Stimulated activated CD8-positive, alpha-beta memory T cell treated with anti-CD3 and anti-CD28 coated beads, Interleukin-2, amount 100 ng/mL, for 48 hours (primary cell): ENCODE measurements at regions not wholly inside any gene's neighbourhood (a gene's known extent, or its start where the extent isn't known, plus 50 kb on each side); places are given as distances from the start of the nearest gene placed in this dataset.

Experiments used
- DNase-seq, 2 donors: peaks; one replicate each; pipeline ENCODE4 v3.0.0-alpha.2; 2020; ENCODE audit warnings: low read depth in 2 of 2

- no peak for DNase-seq
Measured at GRCh38 chr15:89399238-89400115, 64.9 kb upstream of the POLG start.

DNA sequence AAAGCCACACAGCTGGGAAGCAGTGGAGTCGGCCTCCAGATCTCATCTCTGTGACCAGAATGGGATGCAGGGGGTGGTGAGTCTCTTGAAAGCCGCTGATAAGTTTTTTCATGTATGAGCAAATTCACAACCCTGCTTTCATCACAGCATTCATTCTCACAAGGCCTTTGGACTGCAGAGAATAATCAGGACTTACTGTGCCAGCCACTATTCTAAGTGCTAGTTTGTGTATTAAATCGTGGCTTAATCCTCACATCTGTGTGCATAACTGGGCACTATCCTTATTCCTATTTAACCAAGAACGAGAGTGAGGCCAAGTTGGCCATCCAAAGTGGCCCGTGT, 64.2 kb upstream of the POLG start:
- DNase-seq, result no peak

DNA sequence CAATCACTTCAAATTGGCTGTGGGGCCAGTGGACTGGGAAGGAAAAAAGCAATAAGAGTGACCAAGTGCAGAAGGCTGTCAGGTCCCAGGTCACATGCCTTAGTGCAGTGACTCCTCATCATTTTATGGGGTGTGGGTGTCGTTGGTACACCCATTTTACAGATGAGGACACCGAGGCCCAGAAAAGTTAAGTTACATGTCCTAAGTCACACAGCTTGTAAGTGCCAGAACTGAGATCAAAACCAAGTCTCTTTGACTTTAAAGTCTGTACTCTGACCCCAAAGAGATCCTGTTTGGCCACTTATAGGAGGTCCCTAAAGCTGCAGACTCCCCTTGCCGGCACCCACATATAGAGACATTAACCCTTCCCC, 63.0 kb upstream of the POLG start:
- no peak for DNase-seq

DNA sequence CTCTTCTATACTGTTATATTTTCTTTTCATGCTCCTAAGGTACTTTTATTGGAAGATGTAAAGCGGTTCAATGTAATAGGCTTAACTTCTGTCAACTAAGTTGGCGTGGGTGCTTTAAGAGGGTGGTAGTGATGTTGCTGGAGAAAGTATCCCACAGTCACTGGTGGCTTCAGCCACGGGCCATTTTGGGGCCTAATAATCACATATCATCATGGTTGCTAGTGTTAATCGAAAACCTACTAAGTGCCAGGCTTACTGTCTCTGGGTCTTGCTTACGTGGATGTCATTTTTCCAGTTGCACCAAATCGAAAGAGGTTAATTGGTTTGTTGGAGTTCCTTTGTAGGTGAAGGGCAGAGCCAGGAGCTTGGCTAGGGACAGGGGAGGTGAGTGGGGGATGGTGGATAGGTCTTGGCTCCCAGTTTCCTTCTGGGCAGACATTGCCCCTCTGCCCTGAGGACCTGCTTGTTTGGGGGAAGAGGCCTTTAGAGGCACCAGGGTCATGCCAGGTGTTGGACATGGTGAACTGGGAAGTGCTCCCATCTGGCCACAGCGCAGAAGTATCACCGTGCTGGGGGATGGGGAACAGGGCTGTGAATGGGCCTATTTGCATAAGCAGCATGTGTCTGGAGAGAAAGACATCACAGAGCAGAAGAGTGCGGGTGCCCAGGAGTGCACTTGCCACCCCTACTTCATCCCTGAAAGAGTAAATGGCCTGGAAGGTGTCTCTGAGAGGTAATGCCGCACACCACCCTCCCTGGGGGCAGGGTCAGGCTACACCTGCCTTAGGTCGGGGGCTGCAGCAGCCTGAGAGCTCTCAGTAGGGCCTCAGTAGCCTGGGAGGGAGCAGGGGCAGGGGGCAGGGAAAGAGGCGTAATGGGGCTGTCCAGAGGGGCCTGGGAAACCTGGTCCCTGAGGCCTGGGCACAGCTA, 62.4 kb upstream of the POLG start:
- no peak for DNase-seq

- DNase-seq, result no peak
Measured at GRCh38 chr15:89395996-89396395, 61.4 kb upstream of the POLG start.

DNA sequence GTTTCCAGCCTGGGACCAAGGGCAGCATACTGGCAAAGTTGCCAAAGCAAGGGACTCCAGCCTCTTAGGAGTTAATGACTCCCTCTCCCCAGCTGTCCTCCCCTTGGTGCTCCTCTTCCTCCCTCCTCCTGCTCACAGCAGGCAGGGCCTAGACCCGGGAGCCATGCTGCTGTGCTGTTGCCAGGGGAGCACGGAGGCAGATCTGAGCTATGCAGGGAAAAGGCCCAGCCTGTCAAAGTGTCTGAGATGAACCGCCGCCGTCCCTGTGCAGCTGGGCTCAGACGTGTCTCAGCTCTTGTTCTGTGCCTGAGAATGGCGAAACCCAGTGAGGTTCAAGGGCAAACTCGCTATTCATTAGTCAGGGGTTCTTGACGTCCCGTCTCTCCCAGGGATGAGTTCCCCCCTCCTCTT, 60.8 kb upstream of the POLG start:
- no peak for DNase-seq

- no peak for DNase-seq
Measured at GRCh38 chr15:89395031-89395430, 60.4 kb upstream of the POLG start.

- DNase-seq, result no peak
Measured at GRCh38 chr15:89393056-89393455, 58.4 kb upstream of the POLG start.

- no peak for DNase-seq
Measured at GRCh38 chr15:89391685-89392257, 57.1 kb upstream of the POLG start.

- DNase-seq, result no peak
Measured at GRCh38 chr15:89389841-89390603, 55.4 kb upstream of the POLG start.

GRCh38 chr15:89387140-89387903, 52.7 kb upstream of the POLG start:
- no peak for DNase-seq

DNA sequence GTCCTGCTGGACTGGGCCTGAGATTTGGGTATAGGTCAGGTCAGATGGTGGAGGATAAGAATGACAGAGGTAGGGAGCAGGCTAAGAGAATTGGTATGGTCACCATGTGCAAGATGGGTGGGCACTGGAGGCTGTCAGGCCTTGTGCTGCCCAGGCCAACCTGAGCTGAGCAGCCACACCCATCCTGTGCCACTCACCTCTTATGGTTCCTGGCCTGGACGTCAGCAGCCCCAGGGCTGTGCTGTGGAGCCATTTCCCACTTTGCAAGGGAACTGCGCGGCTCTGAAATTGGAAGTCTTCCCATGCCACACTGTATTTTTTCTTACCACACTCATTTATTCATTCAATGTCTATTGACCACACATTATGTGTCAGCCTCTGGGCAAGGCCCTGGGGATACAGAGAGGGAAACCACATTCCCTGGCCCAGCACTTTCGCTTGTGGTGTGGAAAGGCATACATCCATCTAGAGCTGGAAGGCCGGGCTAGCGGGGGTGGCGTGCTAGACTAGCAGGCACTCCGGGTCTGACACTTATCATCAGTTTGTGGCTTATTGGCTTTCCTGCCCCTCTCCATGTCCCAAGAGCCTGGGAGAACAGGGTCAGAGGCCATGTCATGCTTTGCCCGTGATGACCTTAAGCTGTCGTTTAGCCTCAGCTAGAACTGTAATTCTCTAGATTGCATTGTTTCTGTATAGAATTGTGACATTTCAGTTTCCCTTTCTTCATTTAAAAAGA, 51.1 kb upstream of the POLG start:
- no peak for DNase-seq
